GM18517 (cell line): ENCODE measurements at regions not wholly inside any gene's neighbourhood (a gene's known extent, or its start where the extent isn't known, plus 50 kb on each side); places are given as distances from the start of the nearest gene placed in this dataset.

Source experiments
- ATAC-seq: cut with Tn5 transposase; IDR thresholded peaks from one replicate; pipeline ENCODE4 v1.9.1; 2021; ENCODE audit warnings: mild to moderate bottlenecking, moderate library complexity; ENCODE audit not compliant: unreplicated experiment

GRCh38 chr2:150789376-150789905 lies 302.0 kb upstream of the RND3 start:
- ATAC-seq, result no peak

GRCh38 chr2:150788426-150789140 lies 301.1 kb upstream of the RND3 start:
- ATAC-seq, result no peak

GRCh38 chr2:150787353-150788093 lies 300.1 kb upstream of the RND3 start:
- ATAC-seq, result no peak

- no peak for ATAC-seq
These were observed 296.9 kb upstream of the RND3 start for GRCh38 chr2:150784389-150784788.

- no peak for ATAC-seq
These were observed 296.4 kb upstream of the RND3 start for GRCh38 chr2:150783896-150784295.

- ATAC-seq, result no peak
These were observed 295.5 kb upstream of the RND3 start for GRCh38 chr2:150783015-150783414.

- ATAC-seq, result no peak
These were observed 295.1 kb upstream of the RND3 start for GRCh38 chr2:150782613-150783012.

GRCh38 chr2:150781142-150781541 lies 293.7 kb upstream of the RND3 start:
- ATAC-seq, result no peak

- ATAC-seq, result no peak
These were observed 291.4 kb upstream of the RND3 start for GRCh38 chr2:150778828-150779227.

GRCh38 chr2:150769421-150769820 lies 282.0 kb upstream of the RND3 start:
- no peak for ATAC-seq

- ATAC-seq, result no peak
These were observed 280.7 kb upstream of the RND3 start for GRCh38 chr2:150767991-150768746.

GRCh38 chr2:150762571-150762970 lies 275.1 kb upstream of the RND3 start:
- ATAC-seq, result no peak

GRCh38 chr2:150759531-150759930 lies 272.1 kb upstream of the RND3 start:
- ATAC-seq, result no peak

GRCh38 chr2:150759106-150759505 lies 271.6 kb upstream of the RND3 start:
- no peak for ATAC-seq

GRCh38 chr2:150752229-150752628 lies 264.8 kb upstream of the RND3 start:
- no peak for ATAC-seq

GRCh38 chr2:150750720-150751119 lies 263.3 kb upstream of the RND3 start:
- no peak for ATAC-seq

- ATAC-seq, result no peak
These were observed 254.6 kb upstream of the RND3 start for GRCh38 chr2:150742094-150742493.

GRCh38 chr2:150735894-150736498 lies 248.5 kb upstream of the RND3 start:
- ATAC-seq, result no peak

GRCh38 chr2:150733051-150733618 lies 245.7 kb upstream of the RND3 start:
- no peak for ATAC-seq

- ATAC-seq, result no peak
These were observed 245.0 kb upstream of the RND3 start for GRCh38 chr2:150732491-150732890.

- no peak for ATAC-seq
These were observed 244.6 kb upstream of the RND3 start for GRCh38 chr2:150732064-150732463.
